RWPE1 (cell line): ENCODE measurements at regions not wholly inside any gene's neighbourhood (a gene's known extent, or its start where the extent isn't known, plus 50 kb on each side); places are given as distances from the start of the nearest gene placed in this dataset.

Experiments used
- CTCF ChIA-PET: fragments of 350-600 bp; sonication (Branson Sonifier 250); formaldehyde crosslinking; extraction: SDS; loops from one replicate; lab custom pipeline; 2021; lab: Yijun Ruan, JAX
- POLR2A ChIA-PET: fragments of 400-600 bp; formaldehyde crosslinking; extraction: SDS; loops from one replicate; lab custom pipeline; 2020; ENCODE audit warnings: antibody characterized with exemption; ENCODE audit not compliant: low non-redundant PET; lab: Yijun Ruan, JAX
- DNase-seq: peaks from one replicate; pipeline ENCODE4 v3.0.0; 2012; ENCODE audit warnings: low spot score
- H3K27ac ChIP-seq: fragments of 450-650 bp; 2 replicates; pipeline ENCODE4 v1.5.1; 2017
- CTCF ChIP-seq: fragments of 450-650 bp; conservative IDR thresholded peaks from 2 replicates; pipeline ENCODE4 v1.5.1; 2017; ENCODE audit warnings: low read depth, mild to moderate bottlenecking

GRCh38 chr22:48780597-48781277, 1046.9 kb downstream of the BRD1 start:
- ChIA-PET POLR2A (no interaction called here), CTCF (no interaction called here)
- TF ChIP-seq CTCF: no peak
- no peak for DNase-seq
- H3K27ac ChIP-seq: no peak overlapping the region

- DNase-seq: no peak
- POLR2A ChIA-PET: no interaction called here
Measured at GRCh38 chr22:48779661-48780596, 1047.7 kb downstream of the BRD1 start.

GRCh38 chr22:48779211-48779643, 1048.4 kb downstream of the BRD1 start:
- POLR2A ChIA-PET: no interaction called here
- no peak overlapping the region for H3K27ac ChIP-seq
- no peak for TF ChIP-seq CTCF
- DNase-seq: no peak
- CTCF ChIA-PET: no interaction called here

More at GRCh38 chr22:48779661-48780596, 1047.7 kb downstream of the BRD1 start:
- no peak overlapping the region for H3K27ac ChIP-seq
- no peak for TF ChIP-seq CTCF
- CTCF ChIA-PET: no interaction called here

DNA sequence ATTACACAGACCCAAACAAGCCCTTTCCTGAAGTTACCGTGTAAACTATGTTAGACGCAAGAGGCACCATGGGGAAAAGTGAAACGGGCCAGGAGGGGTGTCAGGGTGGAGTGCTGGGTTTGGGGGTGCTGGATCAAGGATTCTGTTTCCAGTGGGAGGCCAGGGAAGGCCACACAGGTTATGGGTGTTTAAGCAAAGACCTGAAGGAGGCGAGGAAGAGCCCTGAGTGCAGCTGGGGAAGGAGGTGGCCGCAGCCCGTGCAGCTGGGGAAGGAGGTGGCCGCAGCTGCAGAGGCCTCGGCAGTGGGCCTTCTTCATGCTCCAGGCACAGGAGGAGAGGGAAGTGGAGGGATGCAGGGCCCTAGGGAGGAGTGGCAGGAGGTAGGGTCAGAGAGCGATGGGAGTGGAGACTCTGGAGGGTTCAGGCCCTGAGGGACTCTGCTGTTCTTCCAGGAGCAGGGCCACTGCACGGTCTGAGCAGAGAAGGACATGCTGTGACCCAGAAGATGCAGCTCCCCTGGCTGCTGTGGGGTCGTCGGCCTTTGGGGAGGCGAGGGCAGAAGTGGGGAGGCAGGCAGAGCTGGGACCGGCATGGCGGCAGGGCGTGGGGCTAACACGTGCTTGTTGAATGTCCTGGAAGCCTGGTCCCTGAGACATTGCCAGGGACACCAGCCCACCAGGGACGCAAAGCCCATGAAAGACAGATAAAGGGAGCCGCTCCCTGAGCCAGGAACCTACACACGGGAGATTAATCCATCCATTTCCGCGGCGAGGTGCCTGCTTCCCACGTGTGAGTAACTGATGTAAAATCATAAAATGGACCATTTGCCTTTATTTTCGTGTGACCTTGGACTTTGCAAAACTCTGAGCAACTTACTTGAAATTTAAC, 1049.1 kb downstream of the BRD1 start:
- POLR2A ChIA-PET: no interaction called here
- DNase-seq: no peak
- H3K27ac ChIP-seq: no peak overlapping the region
- no peak for TF ChIP-seq CTCF
- CTCF ChIA-PET: no interaction called here

- no peak for DNase-seq
- POLR2A ChIA-PET: no interaction called here
- no peak for TF ChIP-seq CTCF
- CTCF ChIA-PET: no interaction called here
- no peak overlapping the region for H3K27ac ChIP-seq
Measured at GRCh38 chr22:48772286-48772907, 1055.3 kb downstream of the BRD1 start.
